ENCODE measurements at regions not wholly inside any gene's neighbourhood (a gene's known extent, or its start where the extent isn't known, plus 50 kb on each side); places are given as distances from the start of the nearest gene placed in this dataset.

- no peak for DNase-seq (ENCODE audit: extremely low read depth in 1 of 2, low read depth in 1 of 2)
These were observed 54.4 kb upstream of the DRD2 start for GRCh38 chr11:113529606-113530005.

- DNase-seq (ENCODE audit: extremely low read depth in 1 of 2, low read depth in 1 of 2): no peak
These were observed 53.8 kb upstream of the DRD2 start for GRCh38 chr11:113528982-113529381.

- no peak for DNase-seq (ENCODE audit: extremely low read depth in 1 of 2, low read depth in 1 of 2)
These were observed 51.3 kb upstream of the DRD2 start for GRCh38 chr11:113526521-113526920.

All from activated CD8-positive, alpha-beta memory T cell treated with anti-CD3 and anti-CD28 coated beads for 1 hour (primary cell).